ENCODE measurements at regions not wholly inside any gene's neighbourhood (a gene's known extent, or its start where the extent isn't known, plus 50 kb on each side); places are given as distances from the start of the nearest gene placed in this dataset.
"Not testable (repeated sequence)": the region's sequence is repeated elsewhere in the genome, so short reads cannot be mapped to it uniquely, and the experiment has no call there.

DNA sequence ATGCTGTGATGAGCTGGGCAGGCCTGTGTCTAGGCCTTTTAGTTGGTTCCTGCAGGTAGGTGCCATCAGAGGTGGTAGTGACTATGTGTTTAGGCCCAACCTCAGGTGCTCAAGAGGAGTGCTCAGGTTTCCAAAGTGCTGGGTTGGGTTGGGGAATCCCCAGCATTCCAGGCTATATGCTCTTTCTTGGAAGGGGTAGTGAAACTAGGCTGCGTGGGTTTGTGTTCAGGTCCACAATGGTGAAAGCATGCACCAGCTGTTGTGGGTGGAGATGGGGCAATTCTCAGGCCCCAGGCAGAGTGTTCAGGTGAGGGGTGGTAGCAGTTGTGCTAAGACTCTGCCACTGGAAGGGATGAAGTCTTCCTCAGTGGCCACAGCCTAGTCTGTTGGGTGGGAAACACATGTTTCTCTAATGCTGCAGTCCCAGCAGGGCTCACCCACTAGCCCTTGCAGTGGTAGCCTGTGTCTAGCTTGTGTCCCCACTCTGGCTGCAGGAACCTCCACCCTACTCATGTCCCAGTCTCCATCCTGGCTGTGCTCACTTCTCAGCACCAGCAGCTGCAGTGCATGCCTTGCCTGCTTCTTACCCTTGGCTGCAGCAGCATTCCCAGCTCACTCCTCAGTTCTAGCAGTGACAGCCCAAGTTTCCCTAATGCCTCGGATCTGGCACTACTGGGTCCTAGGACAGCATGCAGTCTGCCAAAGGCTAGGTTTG is 78.9 kb downstream of the FAM170A start:
- no peak for DNase-seq (ENCODE audit: low read depth, low spot score)
- no peak for TF ChIP-seq EZH2 (IDR thresholded peaks at IDR 0.05; ENCODE audit: low read length)
- TF ChIP-seq, protein P1, sequence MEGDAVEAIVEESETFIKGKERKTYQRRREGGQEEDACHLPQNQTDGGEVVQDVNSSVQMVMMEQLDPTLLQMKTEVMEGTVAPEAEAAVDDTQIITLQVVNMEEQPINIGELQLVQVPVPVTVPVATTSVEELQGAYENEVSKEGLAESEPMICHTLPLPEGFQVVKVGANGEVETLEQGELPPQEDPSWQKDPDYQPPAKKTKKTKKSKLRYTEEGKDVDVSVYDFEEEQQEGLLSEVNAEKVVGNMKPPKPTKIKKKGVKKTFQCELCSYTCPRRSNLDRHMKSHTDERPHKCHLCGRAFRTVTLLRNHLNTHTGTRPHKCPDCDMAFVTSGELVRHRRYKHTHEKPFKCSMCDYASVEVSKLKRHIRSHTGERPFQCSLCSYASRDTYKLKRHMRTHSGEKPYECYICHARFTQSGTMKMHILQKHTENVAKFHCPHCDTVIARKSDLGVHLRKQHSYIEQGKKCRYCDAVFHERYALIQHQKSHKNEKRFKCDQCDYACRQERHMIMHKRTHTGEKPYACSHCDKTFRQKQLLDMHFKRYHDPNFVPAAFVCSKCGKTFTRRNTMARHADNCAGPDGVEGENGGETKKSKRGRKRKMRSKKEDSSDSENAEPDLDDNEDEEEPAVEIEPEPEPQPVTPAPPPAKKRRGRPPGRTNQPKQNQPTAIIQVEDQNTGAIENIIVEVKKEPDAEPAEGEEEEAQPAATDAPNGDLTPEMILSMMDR (optimal IDR thresholded peaks at IDR 0.05 in 1 of 3, IDR thresholded peaks at IDR 0.05 in 1 of 3, conservative IDR thresholded peaks at IDR 0.05 in 1 of 3; ENCODE audit: extremely low read depth in 1 of 3, insufficient read depth in 2 of 3, low read length in 3 of 3): no peak
- dilution Hi-C loops (cut with MboI; ENCODE audit: extremely low pct_ligation_motif_present, low sequenced_read_pairs): no loop called here
- no peaks in the 10 kb centered on the region for H3K9me1 ChIP-seq (ENCODE audit: control insufficient read depth, extremely low read depth, insufficient read depth, low read length)
- no peaks in the 10 kb centered on the region for H3K27me3 ChIP-seq (ENCODE audit: control insufficient read depth, extremely low read depth, insufficient read depth, low read length)
- no peak for FAIRE-seq
- H3K4me2 ChIP-seq (ENCODE audit: control insufficient read depth, extremely low read depth, insufficient read depth, low read depth, low read length): no peak overlapping the region
- no peak overlapping the region for H3K4me3 ChIP-seq (ENCODE audit: control insufficient read depth in 2 of 3, extremely low read depth in 1 of 3, insufficient read depth in 2 of 3, low read depth in 1 of 3, low read length in 3 of 3)
- no peak overlapping the region for H2AFZ ChIP-seq (ENCODE audit: control insufficient read depth, low read length)
- no peak overlapping the region for H3K27ac ChIP-seq (ENCODE audit: control insufficient read depth, insufficient read depth, low read length)
- no peaks in the 10 kb centered on the region for H4K20me1 ChIP-seq (ENCODE audit: control insufficient read depth, extremely low read depth, insufficient read depth, low read length)
- H3K9me3 ChIP-seq (ENCODE audit: control insufficient read depth, low read depth, low read length): no peaks in the 10 kb centered on the region
- H3K79me2 ChIP-seq (ENCODE audit: control insufficient read depth, insufficient read depth, low read length): no peaks in the 10 kb centered on the region
- H3K9ac ChIP-seq (ENCODE audit: control insufficient read depth, extremely low read depth, insufficient read depth, low read length): no peak overlapping the region
- H3K4me1 ChIP-seq (ENCODE audit: control insufficient read depth, extremely low read depth, insufficient read depth, low read length): no peaks in the 10 kb centered on the region
- H3K36me3 ChIP-seq (ENCODE audit: control insufficient read depth in 2 of 2, extremely low read depth in 1 of 2, insufficient read depth in 2 of 2, low read length in 2 of 2): no peaks in the 10 kb centered on the region

DNA sequence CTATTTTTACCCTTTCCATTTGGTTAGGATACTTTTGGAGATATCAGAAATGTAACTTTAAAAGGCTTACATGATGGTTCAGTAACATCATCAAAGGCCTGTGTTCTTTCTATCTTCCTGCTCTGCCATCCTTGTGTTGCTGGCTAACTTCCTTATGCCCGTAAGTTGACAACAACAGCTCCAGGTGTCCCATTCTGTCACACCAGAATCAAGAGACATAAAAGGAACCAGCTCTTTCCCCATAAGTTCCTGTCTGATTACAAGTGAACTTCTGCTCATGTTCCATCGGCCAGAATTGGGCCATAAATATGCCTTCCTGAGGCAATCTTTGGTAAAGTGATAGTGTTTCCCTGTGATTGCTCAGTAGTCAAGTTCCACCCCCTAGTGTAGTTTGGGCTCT is 92.4 kb downstream of the FAM170A start:
- H3K4me2 ChIP-seq (ENCODE audit: control insufficient read depth, extremely low read depth, insufficient read depth, low read depth, low read length): no peak overlapping the region
- H3K9ac ChIP-seq (ENCODE audit: control insufficient read depth, extremely low read depth, insufficient read depth, low read length): no peak overlapping the region
- H3K4me3 ChIP-seq (ENCODE audit: control insufficient read depth in 2 of 3, extremely low read depth in 1 of 3, insufficient read depth in 2 of 3, low read depth in 1 of 3, low read length in 3 of 3): no peak overlapping the region
- H3K9me1 ChIP-seq (ENCODE audit: control insufficient read depth, extremely low read depth, insufficient read depth, low read length): no peaks in the 10 kb centered on the region
- no peak overlapping the region for H3K27ac ChIP-seq (ENCODE audit: control insufficient read depth, insufficient read depth, low read length)
- no peak overlapping the region for H2AFZ ChIP-seq (ENCODE audit: control insufficient read depth, low read length)
- TF ChIP-seq EZH2 (IDR thresholded peaks at IDR 0.05; ENCODE audit: low read length): no peak
- TF ChIP-seq, protein P1 (optimal IDR thresholded peaks at IDR 0.05 in 1 of 3, IDR thresholded peaks at IDR 0.05 in 1 of 3, conservative IDR thresholded peaks at IDR 0.05 in 1 of 3; ENCODE audit: extremely low read depth in 1 of 3, insufficient read depth in 2 of 3, low read length in 3 of 3): no peak
- no peaks in the 10 kb centered on the region for H3K79me2 ChIP-seq (ENCODE audit: control insufficient read depth, insufficient read depth, low read length)
- no peak for FAIRE-seq
- no peaks in the 10 kb centered on the region for H3K9me3 ChIP-seq (ENCODE audit: control insufficient read depth, low read depth, low read length)
- no peaks in the 10 kb centered on the region for H3K27me3 ChIP-seq (ENCODE audit: control insufficient read depth, extremely low read depth, insufficient read depth, low read length)
- no peak for DNase-seq (ENCODE audit: low read depth, low spot score)
- H3K4me1 ChIP-seq (ENCODE audit: control insufficient read depth, extremely low read depth, insufficient read depth, low read length): no peaks in the 10 kb centered on the region
- no peaks in the 10 kb centered on the region for H4K20me1 ChIP-seq (ENCODE audit: control insufficient read depth, extremely low read depth, insufficient read depth, low read length)
- dilution Hi-C loops (cut with MboI; ENCODE audit: extremely low pct_ligation_motif_present, low sequenced_read_pairs): no loop called here
- H3K36me3 ChIP-seq (ENCODE audit: control insufficient read depth in 2 of 2, extremely low read depth in 1 of 2, insufficient read depth in 2 of 2, low read length in 2 of 2): no peaks in the 10 kb centered on the region

DNA sequence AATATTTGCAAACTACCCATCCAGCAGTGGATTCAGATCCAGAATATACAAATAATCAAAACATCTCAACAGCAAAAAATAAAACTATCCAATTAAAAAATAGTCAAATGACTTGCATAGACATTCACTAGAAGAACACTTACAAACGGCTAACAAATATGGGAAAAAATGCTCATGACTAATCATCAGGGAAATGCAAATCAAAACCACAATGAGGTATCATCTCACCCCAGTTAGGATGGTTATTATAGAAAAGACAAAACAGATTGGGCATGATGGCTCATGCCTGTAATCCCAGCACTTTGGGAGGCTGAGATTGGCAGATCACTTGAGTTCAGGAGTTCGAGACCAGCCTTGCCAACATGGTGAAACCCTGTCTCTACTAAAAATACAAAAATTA is 95.9 kb downstream of the FAM170A start:
- FAIRE-seq; dilution Hi-C loops (cut with MboI; ENCODE audit: extremely low pct_ligation_motif_present, low sequenced_read_pairs); DNase-seq (ENCODE audit: low read depth, low spot score): not testable (repeated sequence)

More for the DNA sequence above, 95.9 kb downstream of the FAM170A start:
- not testable (repeated sequence) for H3K9me1 ChIP-seq (ENCODE audit: control insufficient read depth, extremely low read depth, insufficient read depth, low read length); H2AFZ ChIP-seq (ENCODE audit: control insufficient read depth, low read length); H3K4me3 ChIP-seq (ENCODE audit: control insufficient read depth in 2 of 3, extremely low read depth in 1 of 3, insufficient read depth in 2 of 3, low read depth in 1 of 3, low read length in 3 of 3); H3K79me2 ChIP-seq (ENCODE audit: control insufficient read depth, insufficient read depth, low read length); H3K9ac ChIP-seq (ENCODE audit: control insufficient read depth, extremely low read depth, insufficient read depth, low read length); H3K27ac ChIP-seq (ENCODE audit: control insufficient read depth, insufficient read depth, low read length); H3K4me1 ChIP-seq (ENCODE audit: control insufficient read depth, extremely low read depth, insufficient read depth, low read length); H3K36me3 ChIP-seq (ENCODE audit: control insufficient read depth in 2 of 2, extremely low read depth in 1 of 2, insufficient read depth in 2 of 2, low read length in 2 of 2); H4K20me1 ChIP-seq (ENCODE audit: control insufficient read depth, extremely low read depth, insufficient read depth, low read length); H3K9me3 ChIP-seq (ENCODE audit: control insufficient read depth, low read depth, low read length); H3K27me3 ChIP-seq (ENCODE audit: control insufficient read depth, extremely low read depth, insufficient read depth, low read length); H3K4me2 ChIP-seq (ENCODE audit: control insufficient read depth, extremely low read depth, insufficient read depth, low read depth, low read length)
